A673 (cell line): ENCODE measurements at regions not wholly inside any gene's neighbourhood (a gene's known extent, or its start where the extent isn't known, plus 50 kb on each side); places are given as distances from the start of the nearest gene placed in this dataset.

Experiments
- CTCF ChIP-seq: fragments of 300-800, 200-600 bp; sonication (generic); conservative IDR thresholded peaks from 2 replicates; pipeline ENCODE4 v1.5.1; 2017; ENCODE audit warnings: low read depth, mild to moderate bottlenecking, antibody characterized with exemption, low read length, moderate library complexity, mixed read lengths
- EZH2 ChIP-seq: fragments of 200-600 bp; sonication (generic); IDR thresholded peaks from 2 replicates; pipeline ENCODE4 v1.6.1; 2017; ENCODE audit warnings: borderline replicate concordance, low read depth, mild to moderate bottlenecking, mixed read lengths, antibody characterized with exemption, low read length; ENCODE audit not compliant: poor library complexity, severe bottlenecking

DNA sequence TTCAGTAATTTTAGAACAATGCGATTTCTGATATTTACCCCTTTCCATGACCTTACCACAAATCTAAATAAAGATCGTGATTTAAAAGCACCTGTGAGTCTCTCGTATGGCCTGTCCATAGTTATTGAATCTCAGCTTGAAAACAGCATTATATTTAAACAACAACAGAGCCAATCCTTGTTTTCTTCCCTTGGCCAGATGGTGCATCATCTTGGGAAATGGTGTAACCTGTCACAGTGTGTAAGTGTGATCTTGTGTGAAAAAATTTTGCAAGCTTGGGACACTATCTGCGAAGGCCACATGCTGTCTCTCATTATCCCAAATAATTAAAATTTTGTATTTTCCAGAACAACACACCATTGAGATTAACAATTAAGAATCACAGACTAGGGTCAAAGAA is 262.7 kb upstream of the SPHKAP start:
- no peak for TF ChIP-seq CTCF
- TF ChIP-seq EZH2: no peak
